Erythroblast (primary cell): ENCODE measurements at regions not wholly inside any gene's neighbourhood (a gene's known extent, or its start where the extent isn't known, plus 50 kb on each side); places are given as distances from the start of the nearest gene placed in this dataset.

Experiments
- GATA1 ChIP-seq: IDR thresholded peaks from 2 replicates; pipeline ENCODE4 v1.6.1; 2011; ENCODE audit warnings: low read depth, mild to moderate bottlenecking, control low read depth, low read length, moderate library complexity
- POLR2A ChIP-seq: IDR thresholded peaks from 2 replicates; pipeline ENCODE4 v1.6.1; 2011; ENCODE audit warnings: mild to moderate bottlenecking, low read length

GRCh38 chr12:97385121-97385520 is 77.5 kb upstream of the RMST start:
- TF ChIP-seq POLR2A (no peak), GATA1 (no peak)
